H1 (cell line): ENCODE measurements at regions not wholly inside any gene's neighbourhood (a gene's known extent, or its start where the extent isn't known, plus 50 kb on each side); places are given as distances from the start of the nearest gene placed in this dataset.
A peak's percentile ranks its signal among the peaks of the same experiment; 100 is the strongest.

Experiments used
- CTCF ChIA-PET: fragments of 300-600 bp; sonication (Branson Sonifier 250); formaldehyde crosslinking; loops from one replicate; lab custom pipeline; 2021; ENCODE audit not compliant: partially characterized antibody; lab: Charles Lee
- POLR2A ChIA-PET: fragments of 300-600 bp; sonication (Branson Sonifier 250); formaldehyde crosslinking; loops from one replicate; lab custom pipeline; 2021; ENCODE audit warnings: inconsistent platforms; ENCODE audit not compliant: partially characterized antibody; lab: Charles Lee
- DNase-seq, 2 experiments: peaks; one replicate each; pipeline versions ENCODE4 v3.0.0 to v3.0.0-alpha.2; 2010 to 2022; ENCODE audit warnings: low spot score in 2 of 2, low read depth in 1 of 2, mixed read lengths in 1 of 2
- FAIRE-seq: peaks from 2 replicates; lab custom pipeline; 2011; peaks lifted over from hg19 to GRCh38; lab: Jason Lieb, UNC
- H2AFZ ChIP-seq: 2 replicates; pipeline ENCODE4 v1.8.1; 2012; ENCODE audit warnings: low read length, inconsistent platforms
- H2AK5ac ChIP-seq: 2 replicates; pipeline ENCODE4 v1.6.1; 2013; ENCODE audit warnings: low read depth, low read length
- H2BK120ac ChIP-seq: replicated peaks from 2 replicates; pipeline ENCODE3; 2013; ENCODE audit warnings: low read depth, low read length, inconsistent platforms
- H2BK12ac ChIP-seq: 2 replicates; pipeline ENCODE4 v1.6.1; 2013; ENCODE audit warnings: low read depth, low read length
- H2BK15ac ChIP-seq: 2 replicates; pipeline ENCODE4 v1.6.1; 2013; ENCODE audit warnings: low read length
- H2BK20ac ChIP-seq: 2 replicates; pipeline ENCODE4 v1.6.1; 2013; ENCODE audit warnings: low read length
- H2BK5ac ChIP-seq: 2 replicates; pipeline ENCODE4 v1.6.1; 2013; ENCODE audit warnings: low read depth, low read length
- H3K14ac ChIP-seq: 2 replicates; pipeline ENCODE4 v1.6.1; 2013; ENCODE audit warnings: inconsistent platforms; ENCODE audit not compliant: insufficient read length
- H3K18ac ChIP-seq: 2 replicates; pipeline ENCODE4 v1.6.1; 2013; ENCODE audit warnings: low read length; ENCODE audit errors: extremely low read depth
- H3K23ac ChIP-seq: 2 replicates; pipeline ENCODE4 v1.6.1; 2013; ENCODE audit warnings: inconsistent platforms; ENCODE audit not compliant: insufficient read length
- H3K23me2 ChIP-seq: 2 replicates; pipeline ENCODE4 v1.6.1; 2013; ENCODE audit warnings: low read depth, low read length
- H3K27ac ChIP-seq: 2 replicates; pipeline ENCODE4 v1.6.1; 2011; ENCODE audit warnings: low read depth, low read length, inconsistent platforms
- H3K27me3 ChIP-seq, 4 experiments: replicated peaks in 1 of 4; 1 replicate in 1 of 4; 2 replicates in 3 of 4; pipeline versions ENCODE4 v1.6.1 to v1.8.1; 2011 to 2013; ENCODE audit warnings: low read length in 3 of 4, mild to moderate bottlenecking in 3 of 4, inconsistent platforms in 2 of 4, mixed read lengths in 2 of 4, moderate library complexity in 1 of 4; ENCODE audit not compliant: control insufficient read depth in 3 of 4, insufficient read depth in 3 of 4; ENCODE audit errors: extremely low read depth in 1 of 4
- H3K36me3 ChIP-seq, 4 experiments: 2 replicates each; pipeline versions ENCODE4 v1.6.1 to v1.8.1; 2011 to 2013; ENCODE audit warnings: mild to moderate bottlenecking in 4 of 4, low read length in 3 of 4, moderate library complexity in 2 of 4, control low read depth in 1 of 4, inconsistent platforms in 1 of 4; ENCODE audit not compliant: insufficient read depth in 4 of 4, control insufficient read depth in 2 of 4
- H3K4ac ChIP-seq: replicated peaks from 2 replicates; pipeline ENCODE3; 2013; ENCODE audit warnings: low read length, low read depth, mixed read lengths, inconsistent platforms; ENCODE audit not compliant: insufficient read length
- H3K4me1 ChIP-seq, 4 experiments: replicated peaks in 1 of 4; 1 replicate in 1 of 4; 2 replicates in 3 of 4; pipeline versions ENCODE4 v1.6.1 to v1.8.1; 2011 to 2013; ENCODE audit warnings: low read length in 3 of 4, inconsistent platforms in 2 of 4, mixed read lengths in 1 of 4; ENCODE audit not compliant: insufficient read depth in 4 of 4, control insufficient read depth in 3 of 4
- H3K4me2 ChIP-seq, 2 experiments: 2 replicates each; pipeline versions ENCODE4 v1.6.1 to v1.8.1; 2011 to 2013; ENCODE audit warnings: low read depth in 2 of 2, low read length in 2 of 2, control low read depth in 1 of 2, inconsistent platforms in 1 of 2, mild to moderate bottlenecking in 1 of 2; ENCODE audit not compliant: insufficient read depth in 1 of 2
- H3K4me3 ChIP-seq, 4 experiments: fragments of 200-600, 300-600 bp in 1 of 4; sonication (generic), shearing (Covaris generic), sonication (Bioruptor Twin) in 1 of 4; 2 replicates each; pipeline versions ENCODE4 v1.5.1 to v1.8.1; 2011 to 2016; ENCODE audit warnings: low read length in 4 of 4, low read depth in 3 of 4, control low read depth in 2 of 4, inconsistent platforms in 2 of 4, mild to moderate bottlenecking in 2 of 4, mixed read lengths in 1 of 4, moderate library complexity in 1 of 4; ENCODE audit not compliant: insufficient read depth in 2 of 4; ENCODE audit errors: extremely low read depth in 1 of 4
- H3K56ac ChIP-seq: replicated peaks from 2 replicates; pipeline ENCODE3; 2013; ENCODE audit warnings: low read depth, mild to moderate bottlenecking, mixed read lengths, low read length, inconsistent platforms; ENCODE audit not compliant: insufficient read length
- H3K79me1 ChIP-seq: 2 replicates; pipeline ENCODE4 v1.6.1; 2013; ENCODE audit warnings: low read depth, low read length, control low read depth
- H3K79me2 ChIP-seq, 2 experiments: 2 replicates each; pipeline versions ENCODE4 v1.6.1 to v1.8.1; 2012 to 2013; ENCODE audit warnings: low read length in 2 of 2, mild to moderate bottlenecking in 2 of 2, inconsistent platforms in 1 of 2; ENCODE audit not compliant: insufficient read depth in 2 of 2, control insufficient read depth in 1 of 2
- H3K9ac ChIP-seq, 4 experiments: replicated peaks in 1 of 4; 1 replicate in 1 of 4; 2 replicates in 3 of 4; pipeline versions ENCODE4 v1.6.1 to v1.8.1; 2011 to 2013; ENCODE audit warnings: low read depth in 3 of 4, low read length in 3 of 4, control low read depth in 2 of 4, mild to moderate bottlenecking in 2 of 4, moderate library complexity in 2 of 4, inconsistent platforms in 1 of 4; ENCODE audit errors: extremely low read depth in 1 of 4
- H3K9me3 ChIP-seq, 2 experiments: 2 replicates each; pipeline versions ENCODE4 v1.6.1 to v1.8.1; 2012 to 2013; ENCODE audit warnings: mild to moderate bottlenecking in 2 of 2, moderate library complexity in 2 of 2, control low read depth in 1 of 2, inconsistent platforms in 1 of 2, low read depth in 1 of 2, low read length in 1 of 2, mixed read lengths in 1 of 2; ENCODE audit not compliant: insufficient read depth in 2 of 2
- H4K20me1 ChIP-seq, 2 experiments: replicated peaks in 1 of 2; 2 replicates each; pipeline versions ENCODE3 to v1.8.1; 2011 to 2013; ENCODE audit warnings: inconsistent platforms in 2 of 2, low read length in 2 of 2, mild to moderate bottlenecking in 1 of 2; ENCODE audit not compliant: insufficient read depth in 2 of 2, control insufficient read depth in 1 of 2
- H4K5ac ChIP-seq: 2 replicates; pipeline ENCODE4 v1.6.1; 2013; ENCODE audit warnings: low read length, low read depth, mixed read lengths, inconsistent platforms; ENCODE audit not compliant: insufficient read length
- H4K8ac ChIP-seq: 2 replicates; pipeline ENCODE4 v1.8.0; 2013; ENCODE audit warnings: mild to moderate bottlenecking, moderate library complexity, low read length, inconsistent platforms; ENCODE audit not compliant: insufficient read depth; ENCODE audit errors: extremely low read depth
- H4K91ac ChIP-seq: replicated peaks from 2 replicates; pipeline ENCODE3; 2013; ENCODE audit warnings: low read length, mixed read lengths, inconsistent platforms; ENCODE audit not compliant: insufficient read length
- BACH1 ChIP-seq: IDR thresholded peaks from 2 replicates; pipeline ENCODE4 v1.6.1; 2012; ENCODE audit warnings: low read length, improper control_type of control experiment
- EGR1 ChIP-seq: IDR thresholded peaks from 2 replicates; pipeline ENCODE4 v1.6.1; 2011; ENCODE audit warnings: low read depth, low read length, borderline replicate concordance
- GTF2F1 ChIP-seq: IDR thresholded peaks from 2 replicates; pipeline ENCODE4 v1.6.1; 2012; ENCODE audit warnings: low read depth, low read length, improper control_type of control experiment, borderline replicate concordance
- RAD21 ChIP-seq, 2 experiments: IDR thresholded peaks in 1 of 2; conservative IDR thresholded peaks in 1 of 2; 2 replicates each; pipeline ENCODE4 v1.6.1; 2011; ENCODE audit warnings: low read depth in 2 of 2, low read length in 2 of 2, improper control_type of control experiment in 1 of 2, inconsistent platforms in 1 of 2, mild to moderate bottlenecking in 1 of 2, moderate library complexity in 1 of 2
- RNF2 ChIP-seq: fragments of 200-900, 300-1000 bp; sonication (generic); IDR thresholded peaks from 2 replicates; pipeline ENCODE4 v1.7.1; 2016; ENCODE audit warnings: borderline replicate concordance, low read depth, mild to moderate bottlenecking, antibody characterized with exemption, low read length; ENCODE audit not compliant: poor library complexity, severe bottlenecking; ENCODE audit errors: missing control alignments
- SUZ12 ChIP-seq: fragments of 200-600 bp; sonication (generic); IDR thresholded peaks from 2 replicates; pipeline ENCODE4 v1.6.1; 2012; ENCODE audit warnings: mild to moderate bottlenecking, inconsistent platforms, low read length, moderate library complexity, mixed read lengths
- TBP ChIP-seq: IDR thresholded peaks from 2 replicates; pipeline ENCODE4 v1.6.1; 2011; ENCODE audit warnings: low read depth, low read length, improper control_type of control experiment
- USF2 ChIP-seq: IDR thresholded peaks from 2 replicates; pipeline ENCODE4 v1.6.1; 2011; ENCODE audit warnings: low read length, improper control_type of control experiment
- ZNF274 ChIP-seq: IDR thresholded peaks from 2 replicates; pipeline ENCODE4 v1.7.0; 2012; ENCODE audit warnings: low read length, borderline replicate concordance; ENCODE audit errors: extremely low read depth
- WGBS, 2 experiments: shearing (Covaris generic) in 1 of 2; methylation state at CpG; one replicate each; pipeline versions ENCODE4 v1.1.6 to v1.1.7; 2013 to 2015; ENCODE audit warnings: low lambda C conversion rate in 2 of 2, mixed read lengths in 2 of 2, inconsistent platforms in 1 of 2, low coverage in 1 of 2, missing lambda C conversion rate in 1 of 2; ENCODE audit not compliant: insufficient replicate concordance in 2 of 2, insufficient coverage in 1 of 2, insufficient read length in 1 of 2; ENCODE audit errors: extremely low coverage in 1 of 2, missing lambda C conversion rate in 1 of 2; 5-methylcytosine and 5-hydroxymethylcytosine counted together

GRCh38 chr6:166761801-166762200 is 134.8 kb upstream of the RPS6KA2 start:
- Histone ChIP-seq H2AK5ac (no peak overlapping the region), H4K20me1 (no peaks in the 10 kb centered on the region), H2AFZ (no peak overlapping the region), H3K14ac (no peak overlapping the region), H2BK120ac (no peak overlapping the region), H3K4me3 (no peak overlapping the region), H3K4me2 (no peak overlapping the region), H2BK20ac (no peak overlapping the region), H3K9me3 (no peaks in the 10 kb centered on the region), H3K27me3 (no peaks in the 10 kb centered on the region), H3K18ac (no peak overlapping the region), H3K23ac (no peak overlapping the region), H3K23me2 (no peaks in the 10 kb centered on the region; the same call in 1 of the 2 replicates), H2BK5ac (no peak overlapping the region), H2BK15ac (no peak overlapping the region), H3K79me2 (no peaks in the 10 kb centered on the region), H3K4me1 (peaks cover 6 to 22% (median 12%) of the 10 kb centered on the region in 4 experiments), H3K79me1 (no peaks in the 10 kb centered on the region), H3K9ac (no peak overlapping the region), H3K27ac (no peak overlapping the region), H4K91ac (no peak overlapping the region), H4K8ac (0 out of 2 replicates have a peak overlapping the region, but pooled peaks have one; percentile 7), H4K5ac (no peak overlapping the region), H2BK12ac (peak overlapping the region; percentile 78; the same call in 1 of the 2 replicates), H3K36me3 (no peaks in the 10 kb centered on the region), H3K4ac (no peak overlapping the region), H3K56ac (no peak overlapping the region)
- DNase-seq: peak in 1 of 2 experiments; percentile 27
- ChIA-PET CTCF (interaction anchor here (1.0 to 6.2 kb wide), 3 partner anchors 8 to 15 kb away, joined by 3 to 83 read pairs (median 4); no protein-coding TSS in a partner anchor), POLR2A (interaction anchor here (1.0 kb wide), 1 partner anchor 15 kb away, joined by 3 read pairs; no protein-coding TSS in a partner anchor)
- TF ChIP-seq SUZ12: no peak
- TF ChIP-seq BACH1: no peak
- TF ChIP-seq RNF2: no peak
- no peak for TF ChIP-seq TBP
- TF ChIP-seq GTF2F1: no peak
- no peak for TF ChIP-seq RAD21 (IDR thresholded peaks at IDR 0.05 in 1 of 2, conservative IDR thresholded peaks at IDR 0.05 in 1 of 2; ENCODE audit: low read depth in 2 of 2, low read length in 2 of 2)
- TF ChIP-seq ZNF274: no peak
- TF ChIP-seq USF2: no peak
- TF ChIP-seq EGR1: no peak
- 90% methylated on average over 9 of the region's 9 CpGs; no CpG with 5 or more reads in 1 of the 2 experiments for WGBS, 2 experiments
- FAIRE-seq: no peak
